ENCODE measurements at regions not wholly inside any gene's neighbourhood (a gene's known extent, or its start where the extent isn't known, plus 50 kb on each side); places are given as distances from the start of the nearest gene placed in this dataset.

DNA sequence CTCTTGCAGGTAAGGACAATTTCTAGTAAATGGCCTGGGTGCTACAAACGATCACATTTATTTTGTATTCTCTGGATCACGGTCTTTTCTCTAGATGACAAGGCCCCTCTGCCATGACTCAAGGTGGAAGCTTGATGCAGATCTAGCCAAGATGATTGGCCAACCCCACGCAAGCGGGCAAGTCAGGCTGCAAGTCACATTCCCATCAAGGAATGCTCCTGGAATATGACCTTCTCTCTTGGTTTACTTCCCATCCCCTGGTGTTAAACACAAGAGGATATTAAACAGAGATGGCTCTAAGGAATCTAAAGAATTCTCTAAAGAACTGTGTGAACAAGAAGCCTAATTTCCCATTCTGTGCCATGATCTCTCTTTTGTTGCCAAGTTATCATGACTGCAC is 97.3 kb upstream of the SERPINE2 start:
- TF ChIP-seq, protein P1, sequence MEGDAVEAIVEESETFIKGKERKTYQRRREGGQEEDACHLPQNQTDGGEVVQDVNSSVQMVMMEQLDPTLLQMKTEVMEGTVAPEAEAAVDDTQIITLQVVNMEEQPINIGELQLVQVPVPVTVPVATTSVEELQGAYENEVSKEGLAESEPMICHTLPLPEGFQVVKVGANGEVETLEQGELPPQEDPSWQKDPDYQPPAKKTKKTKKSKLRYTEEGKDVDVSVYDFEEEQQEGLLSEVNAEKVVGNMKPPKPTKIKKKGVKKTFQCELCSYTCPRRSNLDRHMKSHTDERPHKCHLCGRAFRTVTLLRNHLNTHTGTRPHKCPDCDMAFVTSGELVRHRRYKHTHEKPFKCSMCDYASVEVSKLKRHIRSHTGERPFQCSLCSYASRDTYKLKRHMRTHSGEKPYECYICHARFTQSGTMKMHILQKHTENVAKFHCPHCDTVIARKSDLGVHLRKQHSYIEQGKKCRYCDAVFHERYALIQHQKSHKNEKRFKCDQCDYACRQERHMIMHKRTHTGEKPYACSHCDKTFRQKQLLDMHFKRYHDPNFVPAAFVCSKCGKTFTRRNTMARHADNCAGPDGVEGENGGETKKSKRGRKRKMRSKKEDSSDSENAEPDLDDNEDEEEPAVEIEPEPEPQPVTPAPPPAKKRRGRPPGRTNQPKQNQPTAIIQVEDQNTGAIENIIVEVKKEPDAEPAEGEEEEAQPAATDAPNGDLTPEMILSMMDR (IDR thresholded peaks at IDR 0.05), result no peak
- TF ChIP-seq POLR2AphosphoS5 (IDR thresholded peaks at IDR 0.05) (no peak), POLR2A (IDR thresholded peaks at IDR 0.05) (no peak), EP300 (IDR thresholded peaks at IDR 0.05) (no peak)

Data from gastroesophageal sphincter (tissue), 3 donors.